ENCODE measurements at regions not wholly inside any gene's neighbourhood (a gene's known extent, or its start where the extent isn't known, plus 50 kb on each side); places are given as distances from the start of the nearest gene placed in this dataset.

DNA sequence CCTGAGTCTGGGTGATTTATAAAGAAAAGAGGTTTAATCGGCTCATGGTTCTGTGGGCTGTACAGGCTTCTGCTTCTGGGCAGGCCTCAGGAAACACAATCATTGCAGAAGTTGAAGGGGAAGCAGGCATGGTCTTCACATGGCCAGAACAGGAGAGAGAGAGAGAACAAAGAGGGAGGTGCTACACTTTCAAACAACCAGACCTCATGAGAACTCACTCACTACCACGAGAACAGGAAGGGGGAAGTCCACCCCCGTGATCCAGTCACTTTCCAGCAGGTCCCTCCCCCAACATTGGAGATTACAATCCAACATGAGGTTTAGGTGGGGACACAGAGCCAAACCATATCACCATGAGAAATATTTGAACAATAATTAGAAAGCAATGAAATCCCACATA is 222.9 kb downstream of the FAM72C start:
- TF ChIP-seq, protein P1, sequence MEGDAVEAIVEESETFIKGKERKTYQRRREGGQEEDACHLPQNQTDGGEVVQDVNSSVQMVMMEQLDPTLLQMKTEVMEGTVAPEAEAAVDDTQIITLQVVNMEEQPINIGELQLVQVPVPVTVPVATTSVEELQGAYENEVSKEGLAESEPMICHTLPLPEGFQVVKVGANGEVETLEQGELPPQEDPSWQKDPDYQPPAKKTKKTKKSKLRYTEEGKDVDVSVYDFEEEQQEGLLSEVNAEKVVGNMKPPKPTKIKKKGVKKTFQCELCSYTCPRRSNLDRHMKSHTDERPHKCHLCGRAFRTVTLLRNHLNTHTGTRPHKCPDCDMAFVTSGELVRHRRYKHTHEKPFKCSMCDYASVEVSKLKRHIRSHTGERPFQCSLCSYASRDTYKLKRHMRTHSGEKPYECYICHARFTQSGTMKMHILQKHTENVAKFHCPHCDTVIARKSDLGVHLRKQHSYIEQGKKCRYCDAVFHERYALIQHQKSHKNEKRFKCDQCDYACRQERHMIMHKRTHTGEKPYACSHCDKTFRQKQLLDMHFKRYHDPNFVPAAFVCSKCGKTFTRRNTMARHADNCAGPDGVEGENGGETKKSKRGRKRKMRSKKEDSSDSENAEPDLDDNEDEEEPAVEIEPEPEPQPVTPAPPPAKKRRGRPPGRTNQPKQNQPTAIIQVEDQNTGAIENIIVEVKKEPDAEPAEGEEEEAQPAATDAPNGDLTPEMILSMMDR (conservative IDR thresholded peaks at IDR 0.05; ENCODE audit: low read length), result no peak
- no peak for TF ChIP-seq EZH2phosphoT487 (IDR thresholded peaks at IDR 0.05; ENCODE audit: borderline replicate concordance)

All from Loucy (cell line).